OCI-LY3 (cell line): ENCODE measurements at regions not wholly inside any gene's neighbourhood (a gene's known extent, or its start where the extent isn't known, plus 50 kb on each side); places are given as distances from the start of the nearest gene placed in this dataset.
A peak's percentile ranks its signal among the peaks of the same experiment; 100 is the strongest.
"Not testable (repeated sequence)": the region's sequence is repeated elsewhere in the genome, so short reads cannot be mapped to it uniquely, and the experiment has no call there.

Experiments used
- H2AFZ ChIP-seq: fragments of 200-600, 300-600 bp; shearing (Covaris generic); 2 replicates; pipeline ENCODE4 v1.6.0; 2014; ENCODE audit warnings: antibody characterized with exemption, low read depth, low read length
- H3K27ac ChIP-seq: fragments of 200-600, 300-600 bp; sonication (generic); 2 replicates; pipeline ENCODE4 v1.5.1; 2014; ENCODE audit warnings: mild to moderate bottlenecking, low read length, moderate library complexity, mixed read lengths
- H3K27me3 ChIP-seq: fragments of 200-600, 300-600 bp; sonication (generic); 2 replicates; pipeline ENCODE4 v1.6.1; 2014; ENCODE audit warnings: low read depth, low read length, mixed read lengths
- H3K36me3 ChIP-seq: fragments of 200-600, 300-600 bp; sonication (generic); replicated peaks from 2 replicates; pipeline ENCODE3; 2014; ENCODE audit warnings: low read depth, low read length, mixed read lengths
- H3K4me1 ChIP-seq: fragments of 300-600, 200-600 bp; sonication (generic); 2 replicates; pipeline ENCODE4 v1.6.1; 2014; ENCODE audit warnings: low read length, mixed read lengths
- H3K4me2 ChIP-seq: fragments of 200-600, 300-600 bp; sonication (generic); 2 replicates; pipeline ENCODE4 v1.6.1; 2014; ENCODE audit warnings: low read length, mixed read lengths
- H3K4me3 ChIP-seq: fragments of 300-600, 200-600 bp; sonication (generic); 2 replicates; pipeline ENCODE4 v1.5.1; 2014; ENCODE audit warnings: antibody characterized with exemption, mild to moderate bottlenecking, low read length, moderate library complexity
- H3K79me2 ChIP-seq: fragments of 300-600, 200-600 bp; shearing (Covaris generic); 2 replicates; pipeline ENCODE4 v1.6.1; 2014; ENCODE audit warnings: mild to moderate bottlenecking, low read length, mixed read lengths
- H3K9ac ChIP-seq: fragments of 300-600, 200-600 bp; shearing (Covaris generic); 2 replicates; pipeline ENCODE4 v1.6.0; 2014; ENCODE audit warnings: mild to moderate bottlenecking, low read length, moderate library complexity
- H3K9me3 ChIP-seq: fragments of 200-600, 300-600 bp; shearing (Covaris generic); 2 replicates; pipeline ENCODE4 v1.6.1; 2014; ENCODE audit warnings: low read length, mixed read lengths; ENCODE audit not compliant: insufficient read depth
- H4K20me1 ChIP-seq: fragments of 200-600, 300-600 bp; sonication (generic); 2 replicates; pipeline ENCODE4 v1.6.1; 2016; ENCODE audit warnings: low read length, mixed read lengths; ENCODE audit not compliant: insufficient read depth
- EZH2phosphoT487 ChIP-seq: fragments of 200-600 bp; shearing (Covaris generic); IDR thresholded peaks from 2 replicates; pipeline ENCODE4 v1.6.1; 2018; ENCODE audit warnings: antibody characterized with exemption, mixed run types, low read depth
- TF ChIP-seq, protein P1 (sequence below): fragments of 200-600, 300-600 bp; sonication (generic); IDR thresholded peaks from 2 replicates; pipeline ENCODE4 v1.5.1; 2014; ENCODE audit warnings: antibody characterized with exemption, low read length, low read depth

DNA sequence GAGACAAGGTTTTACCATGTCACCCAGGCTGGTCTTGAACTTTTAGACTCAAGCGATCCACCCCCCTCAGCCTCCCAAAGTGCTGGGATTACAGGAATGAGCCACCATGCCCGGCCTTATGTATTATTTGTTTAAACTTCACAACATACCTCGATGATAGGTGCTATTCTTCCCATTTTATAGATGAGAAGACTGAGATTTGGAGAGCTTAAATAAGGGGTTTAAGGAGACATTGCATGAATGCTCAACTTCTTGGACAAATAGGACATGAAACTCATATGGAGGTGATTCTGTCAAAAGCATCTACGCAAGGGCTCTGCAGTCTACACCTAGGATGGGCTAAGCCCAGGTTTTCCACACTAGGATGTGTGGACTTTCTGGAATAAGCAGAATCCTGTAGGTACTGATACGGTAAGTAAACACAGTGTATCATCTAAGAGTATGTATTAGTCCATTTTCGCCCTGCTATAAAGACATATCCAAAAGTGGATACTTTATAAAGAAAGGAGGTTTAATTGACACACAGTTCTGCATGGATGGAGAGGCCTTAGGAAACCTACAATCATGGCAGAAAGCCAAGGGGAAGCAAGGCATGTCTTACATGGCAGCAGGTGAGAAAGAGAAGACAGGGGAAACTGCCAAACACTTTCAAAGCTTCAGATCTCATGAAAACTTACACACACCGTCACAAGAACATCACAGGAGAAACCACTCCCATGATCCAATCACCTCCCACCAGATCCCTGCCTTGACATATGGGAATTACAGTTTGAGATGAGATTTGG is 62.8 kb upstream of the CAPRIN1 start:
- Histone ChIP-seq H3K9ac (no peak overlapping the region), H3K4me1 (no peaks in the 10 kb centered on the region), H3K27me3 (peaks cover 6% of the 10 kb centered on the region; the same call in 1 of the 2 replicates), H3K4me3 (no peak overlapping the region), H2AFZ (no peak overlapping the region), H3K36me3 (no peaks in the 10 kb centered on the region), H3K27ac (no peak overlapping the region), H4K20me1 (no peaks in the 10 kb centered on the region), H3K9me3 (no peaks in the 10 kb centered on the region), H3K4me2 (no peak overlapping the region), H3K79me2 (no peaks in the 10 kb centered on the region)
- TF ChIP-seq EZH2phosphoT487 = no peak
- TF ChIP-seq, protein P1, sequence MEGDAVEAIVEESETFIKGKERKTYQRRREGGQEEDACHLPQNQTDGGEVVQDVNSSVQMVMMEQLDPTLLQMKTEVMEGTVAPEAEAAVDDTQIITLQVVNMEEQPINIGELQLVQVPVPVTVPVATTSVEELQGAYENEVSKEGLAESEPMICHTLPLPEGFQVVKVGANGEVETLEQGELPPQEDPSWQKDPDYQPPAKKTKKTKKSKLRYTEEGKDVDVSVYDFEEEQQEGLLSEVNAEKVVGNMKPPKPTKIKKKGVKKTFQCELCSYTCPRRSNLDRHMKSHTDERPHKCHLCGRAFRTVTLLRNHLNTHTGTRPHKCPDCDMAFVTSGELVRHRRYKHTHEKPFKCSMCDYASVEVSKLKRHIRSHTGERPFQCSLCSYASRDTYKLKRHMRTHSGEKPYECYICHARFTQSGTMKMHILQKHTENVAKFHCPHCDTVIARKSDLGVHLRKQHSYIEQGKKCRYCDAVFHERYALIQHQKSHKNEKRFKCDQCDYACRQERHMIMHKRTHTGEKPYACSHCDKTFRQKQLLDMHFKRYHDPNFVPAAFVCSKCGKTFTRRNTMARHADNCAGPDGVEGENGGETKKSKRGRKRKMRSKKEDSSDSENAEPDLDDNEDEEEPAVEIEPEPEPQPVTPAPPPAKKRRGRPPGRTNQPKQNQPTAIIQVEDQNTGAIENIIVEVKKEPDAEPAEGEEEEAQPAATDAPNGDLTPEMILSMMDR = no peak

DNA sequence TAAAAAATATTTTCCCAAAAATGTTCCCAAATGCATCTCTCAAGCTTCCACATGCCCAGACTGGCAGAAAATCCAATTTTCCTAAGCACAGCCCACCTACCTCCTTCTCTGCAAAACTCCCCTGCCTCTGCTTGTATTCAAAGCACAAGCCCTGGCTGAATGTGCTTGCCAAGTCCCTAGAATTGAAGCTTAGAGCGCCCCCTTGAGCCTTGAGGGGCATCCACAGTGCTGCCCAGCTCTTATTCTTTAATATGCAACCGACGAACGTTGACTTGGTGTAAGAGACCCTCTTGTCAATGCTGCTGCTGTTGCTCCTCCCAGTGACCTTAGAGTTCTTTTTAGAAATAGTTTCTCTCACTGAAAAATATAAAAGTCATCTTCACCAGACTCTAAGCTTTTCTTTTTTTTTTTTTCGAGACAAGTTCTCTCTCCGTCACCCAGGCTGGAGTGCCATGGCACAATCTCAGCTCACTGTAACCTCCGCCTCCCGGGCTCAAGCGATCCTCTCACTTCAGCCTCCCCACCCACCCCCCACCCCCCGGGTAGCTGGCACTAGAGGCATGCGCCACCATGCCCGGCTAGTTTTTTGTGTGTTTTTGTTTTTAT is 63.5 kb upstream of the CAPRIN1 start:
- Histone ChIP-seq H4K20me1 (no peaks in the 10 kb centered on the region), H2AFZ (no peak overlapping the region), H3K4me2 (no peak overlapping the region), H3K27ac (no peak overlapping the region), H3K79me2 (no peaks in the 10 kb centered on the region), H3K4me3 (no peak overlapping the region), H3K36me3 (no peaks in the 10 kb centered on the region), H3K27me3 (peaks cover 6% of the 10 kb centered on the region; the same call in 1 of the 2 replicates), H3K4me1 (no peaks in the 10 kb centered on the region), H3K9ac (no peak overlapping the region), H3K9me3 (no peaks in the 10 kb centered on the region)
- TF ChIP-seq, protein P1 = peak; percentile 85
- no peak for TF ChIP-seq EZH2phosphoT487

DNA sequence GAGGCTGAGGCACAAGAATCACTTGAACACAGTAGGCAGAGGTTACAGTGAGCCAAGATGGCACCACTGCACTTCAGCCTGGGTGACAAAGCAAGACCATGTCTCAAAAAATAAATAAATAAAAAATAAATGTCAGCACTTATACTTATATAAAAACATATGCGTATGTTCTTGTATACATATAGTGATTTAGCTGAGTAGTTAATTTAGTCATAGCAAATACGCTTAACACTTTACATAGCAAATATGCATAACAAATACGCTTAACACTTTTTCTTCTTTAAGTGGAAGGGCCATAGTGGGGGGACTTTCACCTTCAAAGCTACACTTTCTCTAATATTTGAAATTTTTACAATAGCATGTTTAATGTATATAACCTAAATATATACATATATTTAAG is 64.0 kb upstream of the CAPRIN1 start:
- no peak overlapping the region for H3K4me3 ChIP-seq
- no peaks in the 10 kb centered on the region for H3K9me3 ChIP-seq
- TF ChIP-seq, protein P1 = no peak
- TF ChIP-seq EZH2phosphoT487 = no peak
- no peak overlapping the region for H3K4me2 ChIP-seq
- peaks cover 6% of the 10 kb centered on the region; the same call in 1 of the 2 replicates for H3K27me3 ChIP-seq
- no peak overlapping the region for H2AFZ ChIP-seq
- no peaks in the 10 kb centered on the region for H3K79me2 ChIP-seq
- no peak overlapping the region for H3K9ac ChIP-seq
- H3K4me1 ChIP-seq = no peaks in the 10 kb centered on the region
- H4K20me1 ChIP-seq = no peaks in the 10 kb centered on the region
- H3K36me3 ChIP-seq = no peaks in the 10 kb centered on the region
- H3K27ac ChIP-seq = no peak overlapping the region

DNA sequence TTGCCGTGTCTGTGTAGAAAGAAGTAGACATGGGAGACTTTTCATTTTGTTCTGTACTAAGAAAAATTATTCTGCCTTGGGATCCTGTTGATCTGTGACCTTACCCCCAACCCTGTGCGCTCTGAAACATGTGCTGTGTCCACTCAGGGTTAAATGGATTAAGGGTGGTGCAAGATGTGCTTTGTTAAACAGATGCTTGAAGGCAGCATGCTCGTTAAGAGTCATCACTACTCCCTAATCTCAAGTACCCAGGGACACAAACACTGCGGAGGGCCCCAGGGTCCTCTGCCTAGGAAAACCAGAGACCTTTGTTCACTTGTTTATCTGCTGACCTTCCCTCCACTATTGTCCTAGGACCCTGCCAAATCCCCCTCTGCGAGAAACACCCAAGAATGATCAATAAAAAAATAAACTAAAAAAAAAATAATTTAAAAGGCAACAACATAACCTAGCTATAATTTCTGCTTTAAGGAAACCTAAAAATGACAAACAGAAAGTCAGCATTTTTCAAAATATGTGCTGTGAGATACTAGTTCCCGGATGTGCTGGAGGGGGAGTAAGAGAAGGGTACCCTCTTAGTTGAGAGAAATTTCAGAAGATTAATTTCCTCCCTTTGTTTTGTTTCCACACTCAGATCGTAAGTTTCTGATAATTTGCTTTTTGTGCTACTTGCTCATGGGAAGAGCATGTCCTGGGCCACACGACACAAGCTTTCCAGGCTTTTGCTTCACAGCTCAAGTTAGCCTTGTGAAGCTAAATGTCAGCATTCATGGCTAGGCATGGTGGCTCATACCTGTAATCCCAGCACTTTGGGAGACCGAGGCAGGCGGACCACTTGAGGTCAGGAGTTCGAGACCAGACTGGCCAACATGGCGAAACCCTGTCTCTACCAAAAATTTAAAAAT is 64.7 kb upstream of the CAPRIN1 start:
- not testable (repeated sequence) for H3K27ac ChIP-seq

More for the DNA sequence above, 64.7 kb upstream of the CAPRIN1 start:
- not testable (repeated sequence) for H3K27me3 ChIP-seq, H4K20me1 ChIP-seq, H3K9ac ChIP-seq, H3K4me1 ChIP-seq, H3K79me2 ChIP-seq, H3K4me2 ChIP-seq, H3K9me3 ChIP-seq, H3K36me3 ChIP-seq, H2AFZ ChIP-seq, H3K4me3 ChIP-seq
